Endodermal cell (in vitro differentiated cells): ENCODE measurements at regions not wholly inside any gene's neighbourhood (a gene's known extent, or its start where the extent isn't known, plus 50 kb on each side); places are given as distances from the start of the nearest gene placed in this dataset.

Experiments used
- DNase-seq: peaks from one replicate; pipeline ENCODE4 v3.0.0-alpha.2; 2017
- H3K27ac ChIP-seq: 2 replicates; pipeline ENCODE4 v1.5.1; 2013; ENCODE audit warnings: mild to moderate bottlenecking, low read depth, low read length, moderate library complexity
- H3K27me3 ChIP-seq: 2 replicates; pipeline ENCODE4 v1.6.1; 2013; ENCODE audit warnings: mild to moderate bottlenecking, low read length, moderate library complexity; ENCODE audit not compliant: insufficient read depth, control insufficient read depth, poor library complexity, severe bottlenecking
- H3K36me3 ChIP-seq: 2 replicates; pipeline ENCODE4 v1.7.0; 2013; ENCODE audit warnings: mild to moderate bottlenecking, low read length, moderate library complexity; ENCODE audit not compliant: control insufficient read depth, insufficient read depth
- H3K4me1 ChIP-seq: one replicate; pipeline ENCODE4 v1.7.0; 2013; ENCODE audit warnings: low read length; ENCODE audit not compliant: control insufficient read depth, insufficient read depth
- H3K4me3 ChIP-seq: 2 replicates; pipeline ENCODE4 v1.5.1; 2013; ENCODE audit warnings: mild to moderate bottlenecking, low read length, moderate library complexity
- H3K9ac ChIP-seq: 2 replicates; pipeline ENCODE4 v1.6.1; 2013; ENCODE audit warnings: mild to moderate bottlenecking, low read length, moderate library complexity; ENCODE audit not compliant: poor library complexity, severe bottlenecking; ENCODE audit errors: extremely low read depth
- H3K9me3 ChIP-seq: 2 replicates; pipeline ENCODE4 v1.6.1; 2013; ENCODE audit warnings: mild to moderate bottlenecking, low read length, moderate library complexity; ENCODE audit not compliant: control insufficient read depth
- H3K27ac Mint-ChIP-seq: 2 replicates; pipeline ENCODE4 v1.8.0; 2020; ENCODE audit warnings: mixed read lengths
- H3K27me3 Mint-ChIP-seq: 2 replicates; pipeline ENCODE4 v1.8.0; 2021; ENCODE audit warnings: mild to moderate bottlenecking, mixed read lengths; ENCODE audit not compliant: insufficient read depth
- H3K36me3 Mint-ChIP-seq: 2 replicates; pipeline ENCODE4 v1.8.0; 2020; ENCODE audit warnings: low read depth, mixed read lengths
- H3K4me1 Mint-ChIP-seq: 2 replicates; pipeline ENCODE4 v1.8.0; 2020; ENCODE audit warnings: mixed read lengths
- H3K4me3 Mint-ChIP-seq: 2 replicates; pipeline ENCODE4 v1.8.0; 2020; ENCODE audit warnings: mild to moderate bottlenecking, moderate library complexity, mixed read lengths
- H3K9me3 Mint-ChIP-seq: 2 replicates; pipeline ENCODE4 v1.8.0; 2020; ENCODE audit warnings: mild to moderate bottlenecking, mixed read lengths
- WGBS, 2 experiments: methylation state at CpG; one replicate each; pipeline versions ENCODE4 v1.1.5 to v1.1.7; 2013; ENCODE audit warnings: missing lambda C conversion rate in 2 of 2, mixed read lengths in 1 of 2; ENCODE audit not compliant: insufficient coverage in 1 of 2, insufficient read length in 1 of 2; 5-methylcytosine and 5-hydroxymethylcytosine counted together
- TF ChIP-seq, protein P1 (sequence below): fragments of 200-600 bp; sonication (generic); conservative IDR thresholded peaks from 2 replicates; pipeline ENCODE4 v1.5.0; 2021; ENCODE audit warnings: antibody characterized with exemption, mild to moderate bottlenecking

GRCh38 chr14:27091973-27092372 is 494.1 kb upstream of the NOVA1 start:
- no peaks in the 10 kb centered on the region for H3K9me3 Mint-ChIP-seq

DNA sequence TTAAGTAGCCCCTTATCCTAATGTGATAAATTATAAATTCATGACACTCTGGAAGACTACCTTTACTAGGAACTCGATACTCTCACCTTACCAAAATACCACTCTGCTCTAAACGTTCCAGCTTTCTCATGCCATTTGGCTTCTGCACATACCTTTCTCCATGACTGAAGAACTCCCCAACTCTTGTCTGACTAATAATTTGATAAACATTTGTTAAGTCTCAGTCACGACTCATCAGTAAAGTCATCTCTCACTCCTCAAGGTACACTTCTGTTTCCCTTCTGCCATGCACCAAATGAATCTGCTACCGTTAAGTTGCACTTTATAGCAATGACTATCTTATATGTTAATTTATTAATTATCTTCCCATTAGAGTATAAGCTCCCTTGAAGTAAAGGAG is 498.3 kb upstream of the NOVA1 start:
- Mint-ChIP-seq H3K9me3 (no peaks in the 10 kb centered on the region), H3K27me3 (no peaks in the 10 kb centered on the region), H3K4me1 (no peaks in the 10 kb centered on the region), H3K4me3 (no peak overlapping the region), H3K27ac (no peak overlapping the region), H3K36me3 (no peaks in the 10 kb centered on the region)
- WGBS, 2 experiments, result 81 to 92% methylated on average over 2 to 3 of the region's 4 CpGs
- H3K4me1 ChIP-seq, result no peaks in the 10 kb centered on the region
- DNase-seq, result no peak
- H3K27me3 ChIP-seq, result no peaks in the 10 kb centered on the region
- H3K4me3 ChIP-seq, result no peak overlapping the region
- no peak overlapping the region for H3K27ac ChIP-seq
- no peaks in the 10 kb centered on the region for H3K9me3 ChIP-seq
- no peak overlapping the region for H3K9ac ChIP-seq
- TF ChIP-seq, protein P1, sequence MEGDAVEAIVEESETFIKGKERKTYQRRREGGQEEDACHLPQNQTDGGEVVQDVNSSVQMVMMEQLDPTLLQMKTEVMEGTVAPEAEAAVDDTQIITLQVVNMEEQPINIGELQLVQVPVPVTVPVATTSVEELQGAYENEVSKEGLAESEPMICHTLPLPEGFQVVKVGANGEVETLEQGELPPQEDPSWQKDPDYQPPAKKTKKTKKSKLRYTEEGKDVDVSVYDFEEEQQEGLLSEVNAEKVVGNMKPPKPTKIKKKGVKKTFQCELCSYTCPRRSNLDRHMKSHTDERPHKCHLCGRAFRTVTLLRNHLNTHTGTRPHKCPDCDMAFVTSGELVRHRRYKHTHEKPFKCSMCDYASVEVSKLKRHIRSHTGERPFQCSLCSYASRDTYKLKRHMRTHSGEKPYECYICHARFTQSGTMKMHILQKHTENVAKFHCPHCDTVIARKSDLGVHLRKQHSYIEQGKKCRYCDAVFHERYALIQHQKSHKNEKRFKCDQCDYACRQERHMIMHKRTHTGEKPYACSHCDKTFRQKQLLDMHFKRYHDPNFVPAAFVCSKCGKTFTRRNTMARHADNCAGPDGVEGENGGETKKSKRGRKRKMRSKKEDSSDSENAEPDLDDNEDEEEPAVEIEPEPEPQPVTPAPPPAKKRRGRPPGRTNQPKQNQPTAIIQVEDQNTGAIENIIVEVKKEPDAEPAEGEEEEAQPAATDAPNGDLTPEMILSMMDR, result no peak
- no peaks in the 10 kb centered on the region for H3K36me3 ChIP-seq

More at GRCh38 chr14:27091973-27092372, 494.1 kb upstream of the NOVA1 start:
- no peaks in the 10 kb centered on the region for H3K27me3 Mint-ChIP-seq
- H3K27me3 ChIP-seq, result no peaks in the 10 kb centered on the region
- WGBS, 2 experiments, result 83 to 84% methylated on average over 4 to 5 of the region's 5 CpGs
- DNase-seq, result no peak
- no peak overlapping the region for H3K27ac ChIP-seq
- no peaks in the 10 kb centered on the region for H3K36me3 ChIP-seq
- TF ChIP-seq, protein P1, result no peak
- no peak overlapping the region for H3K9ac ChIP-seq
- no peak overlapping the region for H3K4me3 Mint-ChIP-seq
- H3K9me3 ChIP-seq, result no peaks in the 10 kb centered on the region
- H3K4me3 ChIP-seq, result no peak overlapping the region
- no peaks in the 10 kb centered on the region for H3K36me3 Mint-ChIP-seq
- no peaks in the 10 kb centered on the region for H3K4me1 Mint-ChIP-seq
- H3K4me1 ChIP-seq, result no peaks in the 10 kb centered on the region
- H3K27ac Mint-ChIP-seq, result no peak overlapping the region

DNA sequence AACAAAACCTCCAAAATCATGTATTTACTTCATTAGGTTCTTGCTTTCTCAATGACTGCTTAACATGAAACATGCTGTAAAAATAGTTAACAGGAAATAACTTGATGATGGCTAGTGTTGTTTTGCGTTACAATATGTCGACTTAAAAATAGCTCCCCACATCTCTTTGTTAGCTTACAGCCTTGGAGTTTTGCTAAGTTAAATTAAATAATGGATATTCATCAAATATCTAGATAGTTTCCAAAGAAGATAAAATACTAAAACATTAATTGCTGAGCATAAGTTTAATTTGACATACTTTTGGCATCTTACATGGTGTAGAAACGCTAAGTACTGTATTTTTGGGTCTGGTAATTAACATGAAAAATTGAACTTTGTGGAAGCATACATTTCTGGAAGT is 500.6 kb upstream of the NOVA1 start:
- Histone ChIP-seq H3K9me3 (no peaks in the 10 kb centered on the region), H3K4me1 (no peaks in the 10 kb centered on the region), H3K36me3 (no peaks in the 10 kb centered on the region), H3K4me3 (no peak overlapping the region), H3K27me3 (no peaks in the 10 kb centered on the region), H3K27ac (no peak overlapping the region), H3K9ac (no peak overlapping the region)
- Mint-ChIP-seq H3K27me3 (no peaks in the 10 kb centered on the region), H3K4me3 (no peak overlapping the region), H3K27ac (no peak overlapping the region), H3K9me3 (no peaks in the 10 kb centered on the region), H3K36me3 (no peaks in the 10 kb centered on the region), H3K4me1 (no peaks in the 10 kb centered on the region)
- 43 to 66% methylated on average over 1 to 3 of the region's 3 CpGs for WGBS, 2 experiments
- DNase-seq, result no peak
- TF ChIP-seq, protein P1, result no peak
